K562 (cell line): ENCODE measurements at regions not wholly inside any gene's neighbourhood (a gene's known extent, or its start where the extent isn't known, plus 50 kb on each side); places are given as distances from the start of the nearest gene placed in this dataset.

Experiments used
- ATAC-seq: fragments of 200-7000 bp; cut with Tn5 transposase; 3 replicates; pipeline ENCODE4 v1.9.1; 2020; ENCODE audit warnings: moderate library complexity
- BruUV-seq: library from RNA; stranded (reverse); fragments of 400-500 nt; replicated peaks from 2 replicates; lab custom pipeline; 2021; lab: Mats Ljungman, UMichigan
- CTCF ChIA-PET: fragments of 300-600 bp; formaldehyde crosslinking; extraction: SDS; loops from one replicate; lab custom pipeline; 2021; ENCODE audit warnings: low intra/inter-chr PET ratio; lab: Yijun Ruan, JAX
- POLR2A ChIA-PET: fragments of 300-600, 350-650 bp; sonication (Branson Sonifier 250); formaldehyde crosslinking; extraction: SDS; loops from one replicate; lab custom pipeline; 2021; ENCODE audit warnings: antibody characterized with exemption, inconsistent platforms; lab: Yijun Ruan, JAX
- DNase-seq, 4 experiments: peaks; one replicate each; pipeline versions ENCODE4 v3.0.0 to v3.0.0-alpha.2; 2011 to 2018; ENCODE audit warnings: low spot score in 3 of 4, mixed read lengths in 3 of 4; ENCODE audit errors: extremely low read depth in 1 of 4
- FAIRE-seq: peaks from 2 replicates; lab custom pipeline; 2011; peaks lifted over from hg19 to GRCh38; lab: Jason Lieb, UNC
- H2AFZ ChIP-seq: 2 replicates; pipeline ENCODE4 v1.6.0; 2011; ENCODE audit warnings: low read depth, low read length, control low read depth, inconsistent platforms
- H3K27ac ChIP-seq: fragments of 200-600 bp; 3 replicates; pipeline ENCODE4 v1.8.0; 2011; ENCODE audit warnings: low read depth, mild to moderate bottlenecking, control low read depth, inconsistent platforms, low read length, moderate library complexity, mixed read lengths; ENCODE audit errors: extremely low read depth
- H3K27me3 ChIP-seq, 2 experiments: fragments of 300-600 bp in 1 of 2; 2 replicates in 1 of 2; 3 replicates in 1 of 2; pipeline versions ENCODE4 v1.6.0 to v1.8.0; 2011; ENCODE audit warnings: inconsistent platforms in 2 of 2, low read length in 2 of 2, mild to moderate bottlenecking in 1 of 2, mixed read lengths in 1 of 2, moderate library complexity in 1 of 2; ENCODE audit not compliant: control insufficient read depth in 2 of 2, insufficient read depth in 2 of 2
- H3K36me3 ChIP-seq: fragments of 300-600 bp; 3 replicates; pipeline ENCODE4 v1.8.0; 2011; ENCODE audit warnings: mild to moderate bottlenecking, low read length, inconsistent platforms; ENCODE audit not compliant: control insufficient read depth, insufficient read depth
- H3K4me1 ChIP-seq, 2 experiments: fragments of 200-600 bp in 1 of 2; replicated peaks in 1 of 2; 2 replicates in 1 of 2; 3 replicates in 1 of 2; pipeline versions ENCODE4 v1.5.1 to v1.8.0; 2011; ENCODE audit warnings: inconsistent platforms in 2 of 2, low read length in 2 of 2, mild to moderate bottlenecking in 1 of 2, mixed read lengths in 1 of 2, moderate library complexity in 1 of 2; ENCODE audit not compliant: control insufficient read depth in 2 of 2, insufficient read depth in 2 of 2
- H3K4me2 ChIP-seq: 2 replicates; pipeline ENCODE4 v1.6.1; 2011; ENCODE audit warnings: low read length, control low read depth, inconsistent platforms, mixed read lengths; ENCODE audit not compliant: insufficient read depth
- H3K4me3 ChIP-seq: fragments of 200-600 bp; sonication (generic), shearing (Covaris generic); 2 replicates; pipeline ENCODE4 v1.5.1; 2016; ENCODE audit warnings: control low read depth, inconsistent platforms
- H3K79me2 ChIP-seq: fragments of 200-600 bp; 3 replicates; pipeline ENCODE4 v1.8.0; 2011; ENCODE audit warnings: low read length, inconsistent platforms; ENCODE audit not compliant: control insufficient read depth, insufficient read depth
- H3K9ac ChIP-seq, 2 experiments: 2 replicates each; pipeline versions ENCODE4 v1.6.0 to v1.6.1; 2011; ENCODE audit warnings: low read depth in 2 of 2, low read length in 2 of 2, control low read depth in 1 of 2, inconsistent platforms in 1 of 2, mild to moderate bottlenecking in 1 of 2, mixed read lengths in 1 of 2; ENCODE audit not compliant: insufficient read depth in 1 of 2
- H3K9me1 ChIP-seq: one replicate; pipeline ENCODE4 v1.6.0; 2011; ENCODE audit warnings: inconsistent platforms, mild to moderate bottlenecking, low read length, moderate library complexity; ENCODE audit not compliant: control insufficient read depth, insufficient read depth
- H3K9me3 ChIP-seq: replicated peaks from 2 replicates; pipeline ENCODE4 v1.5.1; 2011; ENCODE audit warnings: low read depth, low read length, inconsistent platforms; ENCODE audit not compliant: control insufficient read depth, insufficient read depth
- H4K20me1 ChIP-seq: replicated peaks from 2 replicates; pipeline ENCODE4 v1.6.1; 2011; ENCODE audit warnings: low read length, inconsistent platforms, mixed read lengths; ENCODE audit not compliant: control insufficient read depth, insufficient read depth
- CBX5 ChIP-seq: IDR thresholded peaks from 2 replicates; pipeline ENCODE4 v1.6.1; 2014; ENCODE audit warnings: low read depth, borderline replicate concordance
- DDX20 ChIP-seq: fragments of 450-650 bp; IDR thresholded peaks from 2 replicates; pipeline ENCODE4 v1.6.1; 2016; ENCODE audit warnings: missing genetic modification characterization, low read depth, mild to moderate bottlenecking, missing compliant biosample characterization, moderate library complexity
- FIP1L1 ChIP-seq: fragments of 200-400 bp; formaldehyde crosslinking; IDR thresholded peaks from 2 replicates; pipeline ENCODE4 v1.6.1; 2018; ENCODE audit warnings: mild to moderate bottlenecking, low read depth, low read length; ENCODE audit not compliant: poor library complexity, severe bottlenecking
- GTF2B ChIP-seq: IDR thresholded peaks from 2 replicates; pipeline ENCODE4 v1.6.1; 2011; ENCODE audit not compliant: insufficient read length; ENCODE audit errors: extremely low read depth
- HCFC1 ChIP-seq: IDR thresholded peaks from 2 replicates; pipeline ENCODE4 v1.6.1; 2012; ENCODE audit warnings: low read depth, low read length, improper control_type of control experiment
- HOXB6 ChIP-seq: fragments of 250-450 bp; sonication (Bioruptor Pico); IDR thresholded peaks from 2 replicates; pipeline ENCODE4 v1.5.1; 2022; ENCODE audit warnings: mild to moderate bottlenecking, borderline replicate concordance
- MTA1 ChIP-seq: fragments of 450-650 bp; IDR thresholded peaks from 2 replicates; pipeline ENCODE4 v1.6.1; 2017; ENCODE audit warnings: borderline replicate concordance
- MTF1 ChIP-seq: fragments of 250-450 bp; sonication (Bioruptor Pico); IDR thresholded peaks from 2 replicates; pipeline ENCODE4 v1.9.0; 2021; ENCODE audit warnings: moderate library complexity, mild to moderate bottlenecking, inconsistent platforms, borderline replicate concordance
- SMARCA5 ChIP-seq: fragments of 450-650 bp; IDR thresholded peaks from 2 replicates; pipeline ENCODE4 v1.6.1; 2016
- SRSF3 ChIP-seq: fragments of 200-400 bp; formaldehyde crosslinking; IDR thresholded peaks from 2 replicates; pipeline ENCODE4 v1.6.1; 2016; ENCODE audit warnings: mild to moderate bottlenecking, low read length, moderate library complexity; ENCODE audit not compliant: insufficient read depth
- STAT5B ChIP-seq: fragments of 250-450 bp; sonication (Bioruptor Pico); IDR thresholded peaks from 2 replicates; pipeline ENCODE4 v1.8.0; 2021; ENCODE audit warnings: mild to moderate bottlenecking, inconsistent platforms
- TCFL5 ChIP-seq: fragments of 250-450 bp; sonication (Bioruptor Pico); conservative IDR thresholded peaks from 2 replicates; pipeline ENCODE4 v1.6.1; 2021; ENCODE audit warnings: mild to moderate bottlenecking, moderate library complexity, matching md5 sums
- TOE1 ChIP-seq, 2 experiments: fragments of 450-650 bp in 1 of 2; sonication (generic) in 1 of 2; formaldehyde crosslinking in 1 of 2; IDR thresholded peaks; 2 replicates each; pipeline versions ENCODE4 v1.7.1 to v1.8.0; 2016 to 2022; ENCODE audit warnings: borderline replicate concordance in 2 of 2, mild to moderate bottlenecking in 2 of 2, antibody characterized with exemption in 1 of 2, inconsistent platforms in 1 of 2, low read depth in 1 of 2, missing genetic modification reagents in 1 of 2, moderate library complexity in 1 of 2
- U2AF1 ChIP-seq: fragments of 200-400 bp; formaldehyde crosslinking; optimal IDR thresholded peaks from 2 replicates; pipeline ENCODE3; 2017; ENCODE audit warnings: mild to moderate bottlenecking, low read depth, low read length, moderate library complexity
- ZNF23 ChIP-seq: fragments of 250-450 bp; sonication (Bioruptor Pico); IDR thresholded peaks from 2 replicates; pipeline ENCODE4 v1.4.0; 2020; ENCODE audit warnings: mild to moderate bottlenecking
- ZNF707 ChIP-seq: fragments of 250-450 bp; sonication (Bioruptor Pico); conservative IDR thresholded peaks from 2 replicates; pipeline ENCODE4 v1.8.0; 2022; ENCODE audit warnings: inconsistent platforms, mild to moderate bottlenecking, moderate library complexity
- ZNF785 ChIP-seq: fragments of 250-450 bp; sonication (Bioruptor Pico); IDR thresholded peaks from 2 replicates; pipeline ENCODE4 v1.4.0; 2020; ENCODE audit warnings: mild to moderate bottlenecking
- WGBS: fragments of 100-300 bp; shearing (Covaris generic); methylation state at CpG from one replicate; pipeline ENCODE4 v1.1.6; 2016; ENCODE audit warnings: low coverage, mixed read lengths; ENCODE audit not compliant: insufficient coverage; ENCODE audit errors: missing lambda C conversion rate; 5-methylcytosine and 5-hydroxymethylcytosine counted together
- in situ Hi-C: fragments of 300-500 bp; cut with MboI; formaldehyde crosslinking; loops from 4 replicates; pipeline ENCODE4 v1.15.0; 2018; ENCODE audit warnings: inconsistent platforms, mixed read lengths
- intact Hi-C: fragments of 100-400 bp; cut with micrococcal nuclease; formaldehyde crosslinking; loops from 2 replicates; pipeline ENCODE4 v1.14.2; 2022
- TF ChIP-seq, protein P1 (sequence below): fragments of 250-450 bp; sonication (Bioruptor Pico); IDR thresholded peaks from 2 replicates; pipeline ENCODE4 v1.5.0; 2021
- TF ChIP-seq, protein P2 (sequence below): sonication (generic); formaldehyde crosslinking; IDR thresholded peaks from 2 replicates; pipeline ENCODE4 v1.8.1; 2022; ENCODE audit warnings: missing genetic modification reagents

- TF ChIP-seq, protein P1, sequence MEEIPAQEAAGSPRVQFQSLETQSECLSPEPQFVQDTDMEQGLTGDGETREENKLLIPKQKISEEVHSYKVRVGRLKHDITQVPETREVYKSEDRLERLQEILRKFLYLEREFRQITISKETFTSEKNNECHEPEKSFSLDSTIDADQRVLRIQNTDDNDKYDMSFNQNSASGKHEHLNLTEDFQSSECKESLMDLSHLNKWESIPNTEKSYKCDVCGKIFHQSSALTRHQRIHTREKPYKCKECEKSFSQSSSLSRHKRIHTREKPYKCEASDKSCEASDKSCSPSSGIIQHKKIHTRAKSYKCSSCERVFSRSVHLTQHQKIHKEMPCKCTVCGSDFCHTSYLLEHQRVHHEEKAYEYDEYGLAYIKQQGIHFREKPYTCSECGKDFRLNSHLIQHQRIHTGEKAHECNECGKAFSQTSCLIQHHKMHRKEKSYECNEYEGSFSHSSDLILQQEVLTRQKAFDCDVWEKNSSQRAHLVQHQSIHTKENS (CRISPR knock-in tag), result no peak
- TF ChIP-seq MTA1, result no peak
- no peak for TF ChIP-seq TCFL5 (CRISPR knock-in tag)
- TF ChIP-seq SRSF3, result no peak
- TF ChIP-seq ZNF23 (CRISPR knock-in tag), result no peak
- no peak for TF ChIP-seq HOXB6 (CRISPR knock-in tag)
- no peak for TF ChIP-seq ZNF707 (CRISPR knock-in tag)
- no peak for TF ChIP-seq GTF2B
Measured at GRCh38 chr3:168273036-168273435, 177.3 kb upstream of the GOLIM4 start (continued).

DNA sequence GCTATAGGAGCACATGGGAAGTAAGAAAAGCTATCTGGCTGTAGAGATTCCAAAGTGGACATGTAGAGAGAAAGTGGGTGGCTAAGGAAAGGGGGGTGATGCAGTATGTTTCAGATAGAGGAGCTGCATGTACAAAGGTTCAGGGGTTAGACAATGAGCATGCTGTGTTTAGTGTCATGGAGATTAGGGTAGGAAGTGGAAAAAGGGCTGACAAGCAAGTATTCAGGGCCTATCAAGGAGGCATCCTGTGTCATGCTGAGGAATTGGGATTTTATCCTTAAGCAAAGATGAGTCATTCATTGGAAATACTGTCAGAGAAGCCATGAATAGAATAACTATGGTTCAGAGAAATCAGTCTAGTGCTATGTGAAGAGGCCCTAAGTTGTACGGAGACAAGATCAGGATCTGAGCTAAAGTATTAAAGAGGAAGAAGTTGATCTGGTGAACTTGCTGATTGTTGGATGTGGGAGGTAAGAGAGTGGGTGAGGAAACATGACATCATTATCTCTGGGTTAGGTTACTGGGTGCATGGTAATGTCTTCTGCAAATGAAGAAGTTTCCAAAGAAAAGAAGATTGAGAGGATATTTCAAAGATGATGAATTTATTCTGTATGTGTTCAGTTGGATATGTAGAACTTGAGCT lies 176.7 kb upstream of the GOLIM4 start:
- no peaks in the 10 kb centered on the region for H3K9me1 ChIP-seq
- H3K4me3 ChIP-seq, result no peak overlapping the region
- H3K27me3 ChIP-seq, result no peaks in the 10 kb centered on the region
- H3K79me2 ChIP-seq, result no peaks in the 10 kb centered on the region
- no peak for DNase-seq
- H3K9me3 ChIP-seq, result no peaks in the 10 kb centered on the region
- WGBS, result 0% methylated on average over 1 of the region's 1 CpG
- no peaks in the 10 kb centered on the region for H3K36me3 ChIP-seq
- in situ Hi-C loops (no loop called here), intact Hi-C loops (no loop called here)
- FAIRE-seq, result no peak
- no peaks in the 10 kb centered on the region for H4K20me1 ChIP-seq
- no peaks in the 10 kb centered on the region for H3K4me1 ChIP-seq
- CTCF ChIA-PET, result no interaction called here
- ATAC-seq, result no peak
- no TSS peak for BruUV-seq
- POLR2A ChIA-PET, result no interaction called here
- no peak overlapping the region for H3K4me2 ChIP-seq
- no peak overlapping the region for H3K27ac ChIP-seq
- no peak overlapping the region for H2AFZ ChIP-seq
- no peak overlapping the region for H3K9ac ChIP-seq
- no peak for TF ChIP-seq DDX20 (tag)
- TF ChIP-seq FIP1L1, result no peak
- no peak for TF ChIP-seq STAT5B (CRISPR knock-in tag)
- TF ChIP-seq CBX5, result no peak
- no peak for TF ChIP-seq ZNF785 (CRISPR knock-in tag)
- TF ChIP-seq, protein P2, sequence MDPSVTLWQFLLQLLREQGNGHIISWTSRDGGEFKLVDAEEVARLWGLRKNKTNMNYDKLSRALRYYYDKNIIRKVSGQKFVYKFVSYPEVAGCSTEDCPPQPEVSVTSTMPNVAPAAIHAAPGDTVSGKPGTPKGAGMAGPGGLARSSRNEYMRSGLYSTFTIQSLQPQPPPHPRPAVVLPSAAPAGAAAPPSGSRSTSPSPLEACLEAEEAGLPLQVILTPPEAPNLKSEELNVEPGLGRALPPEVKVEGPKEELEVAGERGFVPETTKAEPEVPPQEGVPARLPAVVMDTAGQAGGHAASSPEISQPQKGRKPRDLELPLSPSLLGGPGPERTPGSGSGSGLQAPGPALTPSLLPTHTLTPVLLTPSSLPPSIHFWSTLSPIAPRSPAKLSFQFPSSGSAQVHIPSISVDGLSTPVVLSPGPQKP, result no peak
- no peak for TF ChIP-seq HCFC1
- no peak for TF ChIP-seq MTF1 (CRISPR knock-in tag)
- no peak for TF ChIP-seq TOE1 (IDR thresholded peaks at IDR 0.05; ENCODE audit: borderline replicate concordance)
- TF ChIP-seq TOE1 (CRISPR knock-in tag; IDR thresholded peaks at IDR 0.05; ENCODE audit: borderline replicate concordance, low read depth), result no peak
- TF ChIP-seq U2AF1, result no peak
- no peak for TF ChIP-seq SMARCA5
